Ovary (tissue), 3 donors: ENCODE measurements at regions not wholly inside any gene's neighbourhood (a gene's known extent, or its start where the extent isn't known, plus 50 kb on each side); places are given as distances from the start of the nearest gene placed in this dataset.

Source experiments
- EP300 ChIP-seq: sonication (generic); formaldehyde crosslinking; IDR thresholded peaks from one replicate; pipeline ENCODE4 v1.6.1; 2017; ENCODE audit warnings: antibody characterized with exemption
- POLR2A ChIP-seq: fragments of 450-650 bp; IDR thresholded peaks from one replicate; pipeline ENCODE4 v1.6.1; 2017; ENCODE audit warnings: antibody characterized with exemption, mild to moderate bottlenecking, moderate library complexity
- TF ChIP-seq, protein P1 (sequence below), 3 donors: fragments of 450-650 bp in 2 of 3; fragments of 200-600 bp in 1 of 3; IDR thresholded peaks; one replicate each; pipeline versions ENCODE4 v1.5.1 to v1.8.0; 2016 to 2022; ENCODE audit warnings: antibody characterized with exemption in 3 of 3, mild to moderate bottlenecking in 1 of 3
- donor health status: DM: no; HTN: no; CAD: no.

DNA sequence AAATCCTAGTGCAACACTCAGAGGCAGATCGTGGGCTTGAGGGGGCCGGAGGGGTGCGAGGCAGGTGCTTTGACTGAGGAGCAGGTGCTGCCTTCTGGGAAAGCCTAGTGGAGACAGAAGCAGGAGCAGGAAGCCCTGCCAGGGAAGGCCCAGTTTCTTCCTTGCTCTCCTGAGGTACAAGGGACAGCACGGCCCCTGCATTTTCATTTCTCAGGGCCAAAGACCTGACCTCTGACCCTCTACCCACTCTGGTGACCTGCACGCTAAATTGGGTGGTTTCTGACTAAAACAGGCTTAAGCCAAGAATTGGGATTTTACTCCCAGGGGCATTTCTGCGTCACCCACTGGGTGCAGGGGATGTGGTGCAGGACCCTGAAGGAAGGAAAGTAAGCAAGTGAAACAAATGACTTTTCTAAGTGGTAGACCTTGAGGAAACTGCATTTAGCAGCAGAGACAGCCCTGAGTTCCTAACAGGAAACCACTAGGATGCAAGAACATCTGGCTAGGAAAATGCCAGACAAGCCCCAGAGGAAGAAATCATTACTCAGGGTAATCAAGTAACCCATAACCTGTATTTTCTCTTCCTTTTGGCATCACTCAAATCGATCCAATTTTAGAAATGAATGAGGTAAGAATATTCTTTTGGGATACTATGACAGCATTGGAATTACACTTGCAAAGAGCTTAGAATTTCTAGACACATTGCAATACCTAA lies 141.7 kb downstream of the CD164 start:
- TF ChIP-seq POLR2A, result no peak
- TF ChIP-seq, protein P1, sequence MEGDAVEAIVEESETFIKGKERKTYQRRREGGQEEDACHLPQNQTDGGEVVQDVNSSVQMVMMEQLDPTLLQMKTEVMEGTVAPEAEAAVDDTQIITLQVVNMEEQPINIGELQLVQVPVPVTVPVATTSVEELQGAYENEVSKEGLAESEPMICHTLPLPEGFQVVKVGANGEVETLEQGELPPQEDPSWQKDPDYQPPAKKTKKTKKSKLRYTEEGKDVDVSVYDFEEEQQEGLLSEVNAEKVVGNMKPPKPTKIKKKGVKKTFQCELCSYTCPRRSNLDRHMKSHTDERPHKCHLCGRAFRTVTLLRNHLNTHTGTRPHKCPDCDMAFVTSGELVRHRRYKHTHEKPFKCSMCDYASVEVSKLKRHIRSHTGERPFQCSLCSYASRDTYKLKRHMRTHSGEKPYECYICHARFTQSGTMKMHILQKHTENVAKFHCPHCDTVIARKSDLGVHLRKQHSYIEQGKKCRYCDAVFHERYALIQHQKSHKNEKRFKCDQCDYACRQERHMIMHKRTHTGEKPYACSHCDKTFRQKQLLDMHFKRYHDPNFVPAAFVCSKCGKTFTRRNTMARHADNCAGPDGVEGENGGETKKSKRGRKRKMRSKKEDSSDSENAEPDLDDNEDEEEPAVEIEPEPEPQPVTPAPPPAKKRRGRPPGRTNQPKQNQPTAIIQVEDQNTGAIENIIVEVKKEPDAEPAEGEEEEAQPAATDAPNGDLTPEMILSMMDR (IDR thresholded peaks at IDR 0.05), result no peak
- no peak for TF ChIP-seq EP300
